Tongue (tissue), 2 donors: ENCODE measurements at regions not wholly inside any gene's neighbourhood (a gene's known extent, or its start where the extent isn't known, plus 50 kb on each side); places are given as distances from the start of the nearest gene placed in this dataset. TPM values are rescaled to one million over a fixed set of nuclear protein-coding genes. Genes with fewer than 3 reads are reported as not detected.

ENCODE experiments used
- DNase-seq: peaks from one replicate; pipeline ENCODE4 v3.0.0-alpha.2; 2015
- small RNA-seq: library from RNA; depleted of rRNA; stranded (forward); fragments of <200 nt; gene quantifications from one replicate; pipeline ENCODE3, GENCODE V24; 2014; ENCODE audit warnings: low replicate concordance

- no peak for DNase-seq
Observed at GRCh38 chr3:163033652-163034051, 1537.0 kb downstream of the OTOL1 start.

- no peak for DNase-seq
Observed at GRCh38 chr3:163039636-163040035, 1543.0 kb downstream of the OTOL1 start.

- DNase-seq: no peak
Observed at GRCh38 chr3:163043074-163043473, 1546.5 kb downstream of the OTOL1 start.

GRCh38 chr3:163045945-163046344 lies 1549.3 kb downstream of the OTOL1 start:
- DNase-seq: no peak

GRCh38 chr3:163048881-163049280 lies 1552.3 kb downstream of the OTOL1 start:
- DNase-seq: no peak

GRCh38 chr3:163056874-163057497 lies 1560.4 kb downstream of the OTOL1 start:
- DNase-seq: peak; percentile 45

- peak; percentile 4 for DNase-seq
Observed at GRCh38 chr3:163058031-163058854, 1561.6 kb downstream of the OTOL1 start.

GRCh38 chr3:163071713-163072112 lies 1575.1 kb downstream of the OTOL1 start:
- DNase-seq: no peak

Small RNAs in the stretch of these regions (small RNA-seq; reads per million reads assigned to genes)
- gene AC128716.1: not detected
